ENCODE measurements at regions not wholly inside any gene's neighbourhood (a gene's known extent, or its start where the extent isn't known, plus 50 kb on each side); places are given as distances from the start of the nearest gene placed in this dataset.

DNA sequence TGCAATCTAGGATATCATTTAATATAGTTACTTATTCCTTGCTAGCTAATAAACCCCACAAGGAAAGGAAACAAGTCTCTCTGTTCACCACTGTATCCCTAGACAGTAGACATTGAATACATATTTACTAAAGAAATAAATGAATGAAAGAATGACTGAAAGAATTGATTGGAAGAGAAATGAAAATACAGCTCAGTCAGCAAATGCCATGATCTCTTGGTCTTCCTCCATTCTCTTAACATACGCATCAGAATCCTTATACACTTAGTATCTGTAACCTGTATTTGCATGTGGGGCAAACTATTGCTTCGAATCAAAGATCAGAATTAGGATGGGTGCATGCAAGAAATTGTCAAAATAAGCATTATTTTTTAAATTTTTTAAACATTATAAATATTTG, 500.8 kb upstream of the ADGRL2 start:
- no peak overlapping the region for H3K4me3 ChIP-seq
- no peaks in the 10 kb centered on the region for H3K9me3 ChIP-seq
- no peak for DNase-seq
- H3K36me3 ChIP-seq: no peaks in the 10 kb centered on the region
- H3K27ac ChIP-seq: no peak overlapping the region
- TF ChIP-seq CTCF (IDR thresholded peaks at IDR 0.05): no peak
- TF ChIP-seq POLR2A (IDR thresholded peaks at IDR 0.05): no peak
- H3K4me1 ChIP-seq: no peaks in the 10 kb centered on the region
- H3K27me3 ChIP-seq: no peaks in the 10 kb centered on the region

- no peak for DNase-seq
- Histone ChIP-seq H3K9me3 (no peaks in the 10 kb centered on the region), H3K4me1 (no peaks in the 10 kb centered on the region), H3K4me3 (no peak overlapping the region), H3K27ac (no peak overlapping the region), H3K36me3 (no peaks in the 10 kb centered on the region), H3K27me3 (no peaks in the 10 kb centered on the region)
- TF ChIP-seq CTCF (IDR thresholded peaks at IDR 0.05): no peak
Measured at GRCh38 chr1:81298266-81298665, 502.5 kb upstream of the ADGRL2 start.

GRCh38 chr1:81296601-81297000, 504.1 kb upstream of the ADGRL2 start:
- H3K4me1 ChIP-seq: no peaks in the 10 kb centered on the region
- no peak overlapping the region for H3K27ac ChIP-seq
- TF ChIP-seq POLR2A (IDR thresholded peaks at IDR 0.05): no peak
- no peak for TF ChIP-seq CTCF (IDR thresholded peaks at IDR 0.05)
- no peak for DNase-seq
- no peak overlapping the region for H3K4me3 ChIP-seq
- H3K27me3 ChIP-seq: no peaks in the 10 kb centered on the region
- no peaks in the 10 kb centered on the region for H3K9me3 ChIP-seq
- H3K36me3 ChIP-seq: no peaks in the 10 kb centered on the region

- H3K4me3 ChIP-seq: no peak overlapping the region
- H3K27me3 ChIP-seq: no peaks in the 10 kb centered on the region
- H3K36me3 ChIP-seq: no peaks in the 10 kb centered on the region
- no peak for DNase-seq
- no peaks in the 10 kb centered on the region for H3K9me3 ChIP-seq
- no peak for TF ChIP-seq POLR2A (IDR thresholded peaks at IDR 0.05)
- no peak for TF ChIP-seq CTCF (IDR thresholded peaks at IDR 0.05)
- H3K27ac ChIP-seq: no peak overlapping the region
- H3K4me1 ChIP-seq: no peaks in the 10 kb centered on the region
Measured at GRCh38 chr1:81290326-81290725, 510.4 kb upstream of the ADGRL2 start.

DNA sequence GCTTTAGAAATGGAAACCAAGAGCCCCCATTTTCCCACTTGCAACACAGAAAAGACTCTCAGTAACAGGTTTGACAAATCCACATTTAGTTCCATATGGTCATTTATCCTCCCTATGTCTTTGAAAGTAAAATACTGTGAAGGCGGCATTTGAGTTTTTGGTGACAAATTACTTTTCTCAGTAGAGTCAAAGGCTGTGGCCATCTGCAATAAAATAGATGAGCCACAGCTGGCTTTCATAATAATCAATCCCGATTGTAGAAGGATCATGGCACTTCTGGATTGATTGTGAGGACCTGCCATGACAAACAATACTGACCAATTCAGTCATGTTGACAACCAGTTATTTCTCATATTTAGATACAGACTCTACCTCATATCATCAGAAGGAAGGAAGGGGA, 512.0 kb upstream of the ADGRL2 start:
- H3K27ac ChIP-seq: no peak overlapping the region
- no peaks in the 10 kb centered on the region for H3K36me3 ChIP-seq
- no peaks in the 10 kb centered on the region for H3K9me3 ChIP-seq
- H3K4me1 ChIP-seq: no peaks in the 10 kb centered on the region
- no peak overlapping the region for H3K4me3 ChIP-seq
- no peaks in the 10 kb centered on the region for H3K27me3 ChIP-seq
- no peak for DNase-seq
- TF ChIP-seq POLR2A (IDR thresholded peaks at IDR 0.05) (no peak), CTCF (IDR thresholded peaks at IDR 0.05) (no peak)

DNA sequence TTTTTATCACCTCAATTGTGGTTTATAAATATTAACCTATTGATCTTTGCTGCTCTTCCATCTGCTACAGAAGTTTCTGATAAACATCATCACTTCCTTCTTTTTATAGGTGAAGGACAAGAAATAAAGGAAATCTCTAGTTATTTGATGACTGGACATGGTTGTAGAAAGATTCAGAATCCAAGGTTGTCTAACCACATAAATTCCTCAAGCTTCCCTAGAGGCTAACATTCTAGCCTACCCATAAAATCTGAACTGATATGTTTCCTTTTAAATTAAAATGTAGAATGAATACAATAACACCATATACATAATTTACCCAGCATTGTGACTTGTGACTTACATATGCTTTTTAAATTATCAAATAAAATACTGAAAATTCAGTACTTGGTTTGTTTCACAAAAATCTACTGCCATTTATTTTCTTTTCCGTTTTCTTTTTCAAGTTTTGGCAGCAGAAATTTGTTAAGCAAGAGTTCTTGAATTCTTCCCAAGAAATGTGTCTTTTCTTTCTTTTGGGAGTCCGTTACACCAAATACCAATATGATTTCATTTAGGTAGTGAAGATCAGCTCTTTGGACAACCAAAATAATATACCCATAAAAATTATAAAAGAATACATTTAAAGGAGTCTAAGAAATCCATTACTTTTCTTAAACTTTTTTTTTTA, 513.2 kb upstream of the ADGRL2 start:
- Histone ChIP-seq H3K27ac (no peak overlapping the region), H3K9me3 (no peaks in the 10 kb centered on the region), H3K27me3 (no peaks in the 10 kb centered on the region), H3K36me3 (no peaks in the 10 kb centered on the region), H3K4me1 (no peaks in the 10 kb centered on the region), H3K4me3 (no peak overlapping the region)
- TF ChIP-seq POLR2A (IDR thresholded peaks at IDR 0.05) (no peak), CTCF (IDR thresholded peaks at IDR 0.05) (no peak)
- no peak for DNase-seq
